Fibroblast of skin of back (primary cell): ENCODE measurements at regions not wholly inside any gene's neighbourhood (a gene's known extent, or its start where the extent isn't known, plus 50 kb on each side); places are given as distances from the start of the nearest gene placed in this dataset.

Experiments used
- DNase-seq: peaks from one replicate; pipeline ENCODE4 v3.0.0-alpha.2; 2013

- DNase-seq: no peak
These were observed 426.0 kb downstream of the CDH2 start for GRCh38 chr18:27750923-27751322.

- peak; percentile 91 for DNase-seq
These were observed 426.9 kb downstream of the CDH2 start for GRCh38 chr18:27750014-27750413.

GRCh38 chr18:27749194-27749593 lies 427.7 kb downstream of the CDH2 start:
- no peak for DNase-seq

- no peak for DNase-seq
These were observed 430.7 kb downstream of the CDH2 start for GRCh38 chr18:27746241-27746640.

- peak; percentile 31 for DNase-seq
These were observed 441.8 kb downstream of the CDH2 start for GRCh38 chr18:27735117-27735516.

GRCh38 chr18:27731211-27731610 lies 445.7 kb downstream of the CDH2 start:
- no peak for DNase-seq

- no peak for DNase-seq
These were observed 448.3 kb downstream of the CDH2 start for GRCh38 chr18:27728659-27729058.

GRCh38 chr18:27724362-27724761 lies 452.6 kb downstream of the CDH2 start:
- DNase-seq: no peak

- peak; percentile 79 for DNase-seq
These were observed 453.8 kb downstream of the CDH2 start for GRCh38 chr18:27723168-27723567.

- peak; percentile 7 for DNase-seq
These were observed 457.2 kb downstream of the CDH2 start for GRCh38 chr18:27719680-27720079.

- no peak for DNase-seq
These were observed 459.1 kb downstream of the CDH2 start for GRCh38 chr18:27717816-27718215.

- DNase-seq: no peak
These were observed 459.7 kb downstream of the CDH2 start for GRCh38 chr18:27717250-27717649.

GRCh38 chr18:27715751-27716150 lies 461.2 kb downstream of the CDH2 start:
- DNase-seq: peak; percentile 89

GRCh38 chr18:27713738-27714095 lies 463.2 kb downstream of the CDH2 start:
- peak; percentile 98 for DNase-seq

GRCh38 chr18:27713037-27713737 lies 463.7 kb downstream of the CDH2 start:
- DNase-seq: peak; percentile 42

GRCh38 chr18:27712066-27712465 lies 464.9 kb downstream of the CDH2 start:
- DNase-seq: no peak

GRCh38 chr18:27711382-27711781 lies 465.5 kb downstream of the CDH2 start:
- peak; percentile 59 for DNase-seq

GRCh38 chr18:27709344-27709743 lies 467.6 kb downstream of the CDH2 start:
- DNase-seq: no peak

- no peak for DNase-seq
These were observed 469.7 kb downstream of the CDH2 start for GRCh38 chr18:27707201-27707600.

GRCh38 chr18:27704736-27705361 lies 472.1 kb downstream of the CDH2 start:
- no peak for DNase-seq

GRCh38 chr18:27699137-27699536 lies 477.8 kb downstream of the CDH2 start:
- no peak for DNase-seq

- DNase-seq: no peak
These were observed 480.8 kb downstream of the CDH2 start for GRCh38 chr18:27696148-27696547.

GRCh38 chr18:27695503-27695902 lies 481.4 kb downstream of the CDH2 start:
- DNase-seq: no peak

- no peak for DNase-seq
These were observed 481.9 kb downstream of the CDH2 start for GRCh38 chr18:27695052-27695451.

GRCh38 chr18:27688581-27688980 lies 488.3 kb downstream of the CDH2 start:
- DNase-seq: no peak
